HG03139 (cell line): ENCODE measurements at regions not wholly inside any gene's neighbourhood (a gene's known extent, or its start where the extent isn't known, plus 50 kb on each side); places are given as distances from the start of the nearest gene placed in this dataset.
"Not testable (repeated sequence)": the region's sequence is repeated elsewhere in the genome, so short reads cannot be mapped to it uniquely, and the experiment has no call there.

Experiments
- ATAC-seq: cut with Tn5 transposase; IDR thresholded peaks from one replicate; pipeline ENCODE4 v1.9.1; 2021; ENCODE audit not compliant: unreplicated experiment

DNA sequence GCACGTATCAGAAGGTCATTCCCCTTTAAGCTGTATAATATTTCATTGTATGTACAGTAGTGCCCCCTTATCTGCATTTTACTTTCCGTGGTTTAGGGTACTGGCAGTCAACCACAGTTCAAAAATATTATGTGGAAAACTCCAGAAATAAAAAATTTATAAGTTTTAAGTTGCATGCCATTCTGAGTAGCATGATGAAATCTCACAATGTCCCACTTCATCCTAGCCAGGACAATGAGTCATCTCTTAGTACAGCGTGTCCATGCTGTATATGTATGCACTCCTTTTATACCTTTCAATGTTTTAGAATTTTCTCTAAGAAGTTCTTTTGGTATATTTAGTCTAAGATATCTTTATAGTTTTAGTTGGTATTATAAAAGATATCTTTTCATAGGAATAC is 115.0 kb upstream of the HAND1 start:
- ATAC-seq = no peak

DNA sequence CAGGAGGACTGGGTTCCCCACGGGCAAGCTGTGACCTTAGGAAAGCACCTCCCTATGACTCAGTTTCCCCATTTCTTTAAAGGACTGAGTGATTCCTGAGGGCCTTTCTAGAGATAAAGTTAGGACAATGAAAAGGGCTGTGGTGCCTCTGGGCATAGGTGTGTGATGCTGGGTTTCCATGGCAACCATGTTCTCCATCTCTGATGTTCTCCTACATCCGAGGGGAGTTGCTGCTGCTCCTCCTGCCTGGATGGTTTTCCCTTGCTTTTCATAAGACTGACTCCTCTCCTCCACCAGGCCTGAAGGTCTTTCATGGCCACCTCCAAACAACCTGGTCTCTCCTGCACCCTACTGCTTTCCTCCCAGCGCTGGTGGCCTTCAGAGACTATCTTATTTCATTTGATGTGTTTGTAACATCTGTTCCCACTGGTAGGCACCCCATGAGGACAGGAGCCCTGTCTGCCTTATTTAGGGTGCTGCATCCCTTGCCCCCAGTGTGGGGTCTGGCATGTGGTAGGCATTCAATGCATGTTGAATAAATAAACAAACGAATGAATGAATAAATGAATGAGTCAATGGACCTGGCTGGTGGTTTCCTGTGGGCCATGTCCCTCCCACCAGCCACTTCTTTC is 112.2 kb upstream of the HAND1 start:
- ATAC-seq = no peak

DNA sequence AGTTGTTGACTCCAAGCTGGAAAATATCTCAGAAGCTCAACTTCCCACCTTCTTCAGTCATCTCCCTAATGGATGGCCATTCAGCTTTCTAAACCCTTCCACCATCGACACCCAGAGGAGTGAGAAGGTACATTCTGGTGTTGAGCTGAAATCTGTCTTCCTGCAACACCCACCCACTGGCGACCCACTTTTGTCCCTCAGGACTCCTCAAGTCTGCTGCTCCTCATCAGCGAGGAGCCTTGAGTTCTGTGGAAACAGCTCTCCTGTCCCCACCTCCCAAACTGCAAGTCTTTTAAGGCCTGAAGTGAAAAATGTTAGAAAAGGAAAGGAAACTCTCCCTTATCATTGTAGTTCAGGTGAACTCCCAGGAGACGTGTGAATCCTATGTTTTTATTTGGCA is 111.5 kb upstream of the HAND1 start:
- ATAC-seq = no peak

DNA sequence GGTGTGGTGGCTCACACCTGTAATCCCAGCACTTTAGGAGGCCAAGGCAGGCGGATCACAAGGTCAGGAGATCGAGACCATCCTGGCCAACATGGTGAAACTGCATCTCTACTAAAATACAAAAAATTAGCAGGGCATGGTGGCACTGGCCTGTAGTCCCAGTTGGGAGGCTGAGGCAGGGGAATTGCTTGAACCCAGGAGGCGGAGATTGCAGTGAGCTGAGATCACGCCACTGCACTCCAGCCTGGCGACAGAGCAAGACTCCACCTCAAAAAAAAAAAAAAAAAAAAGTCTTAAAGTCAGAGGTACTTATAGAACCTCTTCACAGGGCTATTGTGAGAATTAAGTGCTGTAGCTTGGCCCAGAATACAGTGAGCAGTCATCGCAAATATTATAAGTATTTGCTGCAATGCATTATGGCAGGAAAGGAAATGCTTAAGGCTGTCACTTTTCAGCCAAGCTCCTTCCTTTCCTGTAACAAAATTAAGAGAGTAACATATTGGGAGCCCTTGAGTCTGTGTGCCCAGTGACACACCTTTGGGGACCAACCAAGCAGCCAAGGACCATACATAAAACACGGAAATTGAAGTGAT is 110.9 kb upstream of the HAND1 start:
- not testable (repeated sequence) for ATAC-seq

DNA sequence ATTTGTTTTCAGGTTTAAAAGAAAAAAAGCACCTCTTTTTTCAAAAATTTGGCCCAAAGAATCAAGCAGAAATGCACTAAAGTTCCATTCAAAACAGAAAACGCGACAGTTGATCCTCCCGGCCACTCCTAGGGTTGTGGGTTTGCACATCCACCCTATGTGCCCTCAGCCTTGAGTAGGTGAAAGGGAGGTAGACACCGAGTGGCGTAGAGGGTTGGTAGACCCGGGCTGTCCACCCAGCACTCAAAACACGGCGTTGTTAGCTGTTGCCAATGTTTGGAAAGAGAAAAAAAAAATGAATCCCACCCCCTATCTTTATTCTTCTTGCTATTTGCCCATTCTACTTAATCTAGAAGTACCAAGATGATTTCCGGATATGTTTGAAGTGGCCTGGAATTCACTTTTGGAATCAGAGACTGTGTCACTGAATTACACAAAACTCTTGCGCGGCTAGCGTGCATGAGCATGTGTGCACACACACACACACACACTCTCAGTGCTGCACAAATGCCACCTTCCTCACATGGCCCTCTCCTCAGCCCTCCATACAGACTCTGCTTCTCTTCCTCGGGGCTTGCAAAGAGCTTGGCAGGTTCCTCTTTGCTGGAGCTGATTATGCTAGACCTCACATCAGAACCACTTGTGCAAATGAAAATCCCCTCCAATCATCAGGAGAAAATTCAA is 110.2 kb upstream of the HAND1 start:
- no peak for ATAC-seq

DNA sequence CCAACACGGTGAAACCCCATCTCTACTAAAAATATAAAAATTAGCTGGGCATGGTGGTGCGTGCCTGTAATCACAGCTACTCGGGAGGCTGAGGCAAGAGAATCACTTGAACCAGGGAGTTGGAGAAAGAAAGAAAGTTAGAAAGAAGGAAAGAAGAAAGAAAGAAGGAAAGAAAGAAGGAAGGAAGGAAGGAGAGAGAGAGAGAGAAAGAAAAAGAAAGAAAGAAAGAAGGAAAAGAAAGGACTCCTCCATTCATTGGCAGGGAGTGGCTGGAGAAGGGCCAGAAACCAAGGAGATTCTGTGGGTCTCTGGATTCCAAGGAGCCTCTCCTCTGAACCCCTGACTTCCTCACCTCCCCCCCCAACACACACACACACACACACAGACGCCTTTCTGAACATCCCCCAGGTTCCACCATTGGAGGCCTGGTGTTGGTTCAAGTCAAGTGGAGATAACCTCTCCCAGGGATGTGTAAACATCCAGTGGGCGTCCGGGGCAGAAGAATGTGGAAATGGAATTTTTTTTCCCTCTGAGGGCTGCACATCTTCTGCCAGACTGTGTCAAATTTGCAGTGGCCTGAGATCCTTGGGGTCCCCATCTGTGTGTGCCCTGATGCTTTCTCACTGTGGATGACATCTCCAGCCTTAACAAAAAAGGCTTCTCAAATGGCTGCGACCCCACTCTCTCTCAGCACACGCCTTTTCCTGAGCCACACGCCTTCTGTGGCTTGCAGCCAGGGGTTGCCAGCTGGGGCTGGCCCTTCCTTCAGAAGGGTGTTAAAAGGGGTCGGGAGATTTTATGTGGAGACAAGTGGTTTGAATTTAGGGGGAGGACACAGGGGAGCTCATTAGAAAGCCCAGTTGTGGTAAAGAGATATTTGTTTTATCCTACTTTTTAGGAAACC is 109.3 kb upstream of the HAND1 start:
- no peak for ATAC-seq

DNA sequence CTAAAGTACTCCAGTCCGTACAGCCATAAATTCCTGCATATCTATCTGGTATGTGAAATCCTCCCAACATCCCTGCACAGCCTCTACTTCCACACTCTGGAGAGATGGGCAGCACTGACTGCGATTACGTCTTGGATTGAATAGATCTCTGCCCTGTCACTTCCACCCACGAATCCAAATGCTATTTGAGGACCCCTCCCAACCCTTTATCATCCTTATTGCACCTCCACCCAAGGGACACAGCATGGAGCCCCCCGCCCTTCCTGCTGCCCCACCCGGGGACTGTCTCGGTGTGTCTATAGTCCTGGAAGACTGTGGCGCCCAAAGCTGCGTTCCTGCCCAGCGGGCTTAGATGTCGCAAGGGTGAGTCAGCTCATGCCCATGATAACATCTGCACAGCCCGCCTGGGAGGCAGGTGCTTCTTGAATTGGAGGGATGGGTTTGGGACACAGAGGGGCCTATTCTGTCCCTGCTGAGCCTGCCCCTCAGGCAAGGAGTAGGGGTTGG is 105.7 kb upstream of the HAND1 start:
- no peak for ATAC-seq

DNA sequence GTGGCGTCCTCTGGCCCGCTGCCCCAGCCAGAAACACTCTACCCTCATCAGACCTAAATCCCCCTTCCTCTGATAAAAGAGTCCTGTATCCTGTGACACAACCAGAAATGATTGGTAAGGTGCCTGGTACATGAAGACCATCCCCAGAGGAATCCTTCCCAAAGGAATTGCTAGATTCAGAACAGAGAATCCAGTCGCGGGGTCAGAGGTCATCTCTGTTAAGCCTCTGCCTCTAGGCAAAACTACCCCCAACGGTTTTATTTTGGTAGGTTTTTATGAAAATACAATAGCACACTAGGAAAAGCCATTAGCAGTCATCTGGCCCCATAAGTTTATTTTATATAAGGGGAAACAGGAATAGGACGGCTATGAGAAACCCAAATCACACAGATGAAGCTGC is 102.4 kb upstream of the HAND1 start:
- no peak for ATAC-seq

DNA sequence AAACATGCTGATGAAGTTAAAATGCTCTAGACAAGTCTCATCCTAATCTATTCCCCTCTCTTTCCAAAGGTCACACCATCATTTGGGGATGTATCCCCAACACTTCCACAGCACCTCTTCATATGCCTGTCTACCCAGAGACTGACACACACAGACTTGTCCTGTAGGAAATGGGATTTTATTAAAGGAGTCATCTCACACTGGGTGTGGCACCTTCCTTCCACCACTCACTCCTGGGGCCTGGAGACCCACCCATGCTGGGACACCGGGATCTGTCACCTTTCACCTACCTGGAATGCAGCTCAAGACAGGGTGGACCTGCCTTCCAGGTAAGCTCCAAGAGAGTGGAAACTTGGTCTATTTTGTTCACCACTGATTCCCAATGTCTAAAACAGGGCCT is 99.4 kb upstream of the HAND1 start:
- no peak for ATAC-seq

DNA sequence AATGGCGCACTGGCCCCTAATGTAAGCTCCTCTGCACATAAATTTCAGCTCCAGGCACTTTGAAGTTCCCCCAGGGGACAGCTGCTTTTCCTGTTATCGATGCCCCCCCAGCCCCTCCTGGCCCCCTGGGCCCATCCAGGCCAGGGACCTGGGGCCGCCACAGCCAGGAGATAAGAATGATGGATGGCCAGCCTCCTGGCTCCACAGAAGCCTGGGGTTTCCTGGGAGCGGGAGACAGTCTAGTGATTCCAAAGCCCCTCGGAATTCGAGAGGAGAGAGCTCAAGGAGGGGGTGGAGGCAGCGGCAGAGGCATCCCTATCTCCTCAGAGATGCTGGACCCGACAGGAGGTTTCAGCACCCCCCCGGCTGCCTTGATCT is 98.4 kb upstream of the HAND1 start:
- no peak for ATAC-seq

DNA sequence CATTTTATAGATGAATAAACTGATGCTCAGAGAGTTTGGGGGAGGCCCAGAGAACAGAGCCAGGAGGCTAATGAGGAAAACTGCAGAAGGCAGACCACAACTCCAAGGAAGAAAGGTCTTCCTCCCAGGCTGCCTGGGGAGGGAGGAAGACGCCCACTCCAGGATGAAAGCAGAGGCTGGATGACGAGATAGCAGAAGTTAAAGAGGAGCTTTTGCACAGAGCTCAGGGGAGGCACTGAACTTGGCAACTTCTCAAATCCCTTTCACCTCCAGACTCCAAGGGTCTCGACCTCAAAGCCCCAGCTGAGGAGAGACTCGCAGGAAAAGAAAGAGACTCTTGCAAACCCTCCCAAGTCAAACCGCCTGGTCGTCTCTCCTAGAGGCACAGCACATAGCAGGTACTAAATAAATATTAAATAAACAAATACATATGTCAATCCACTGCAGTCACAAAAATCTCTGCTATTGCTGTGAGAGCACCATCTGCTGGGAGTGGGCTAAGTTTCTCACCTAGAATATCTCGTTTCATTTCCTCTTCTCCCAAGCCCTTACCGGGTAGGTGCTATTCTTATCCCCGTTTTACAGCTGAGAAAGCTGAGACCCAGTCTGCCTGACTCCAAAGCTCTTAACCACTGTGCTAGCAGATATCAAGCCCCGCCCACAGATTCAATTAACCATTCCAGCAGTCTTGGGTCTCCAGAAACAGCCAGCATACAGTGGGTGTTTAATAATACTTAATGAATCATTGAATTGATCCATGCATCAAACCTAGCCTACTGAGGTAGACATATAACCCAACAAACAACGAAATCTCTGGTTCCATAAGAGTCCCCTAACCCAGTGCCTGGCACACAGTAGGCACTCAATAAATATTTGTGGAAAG is 97.8 kb upstream of the HAND1 start:
- peak; percentile 95 for ATAC-seq

DNA sequence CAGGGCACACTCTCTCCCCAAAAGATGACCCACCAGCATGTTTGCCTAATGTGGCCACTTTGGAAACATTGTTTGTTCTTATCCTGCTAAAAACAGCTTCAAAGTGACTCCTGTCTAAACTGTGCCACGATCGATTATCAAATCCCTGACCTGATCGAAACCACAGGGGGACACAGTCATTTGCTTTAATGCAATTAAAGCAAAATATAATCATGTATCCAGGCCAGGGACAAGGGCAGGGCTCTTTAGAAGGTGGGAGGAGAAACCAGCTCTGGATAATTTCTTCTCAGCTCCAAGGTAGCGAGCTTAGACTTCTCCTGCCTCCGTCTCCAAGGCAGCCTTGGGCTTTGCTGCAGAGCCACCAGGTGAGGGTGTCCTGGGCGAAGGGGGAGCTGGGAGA is 95.0 kb upstream of the HAND1 start:
- ATAC-seq = no peak

DNA sequence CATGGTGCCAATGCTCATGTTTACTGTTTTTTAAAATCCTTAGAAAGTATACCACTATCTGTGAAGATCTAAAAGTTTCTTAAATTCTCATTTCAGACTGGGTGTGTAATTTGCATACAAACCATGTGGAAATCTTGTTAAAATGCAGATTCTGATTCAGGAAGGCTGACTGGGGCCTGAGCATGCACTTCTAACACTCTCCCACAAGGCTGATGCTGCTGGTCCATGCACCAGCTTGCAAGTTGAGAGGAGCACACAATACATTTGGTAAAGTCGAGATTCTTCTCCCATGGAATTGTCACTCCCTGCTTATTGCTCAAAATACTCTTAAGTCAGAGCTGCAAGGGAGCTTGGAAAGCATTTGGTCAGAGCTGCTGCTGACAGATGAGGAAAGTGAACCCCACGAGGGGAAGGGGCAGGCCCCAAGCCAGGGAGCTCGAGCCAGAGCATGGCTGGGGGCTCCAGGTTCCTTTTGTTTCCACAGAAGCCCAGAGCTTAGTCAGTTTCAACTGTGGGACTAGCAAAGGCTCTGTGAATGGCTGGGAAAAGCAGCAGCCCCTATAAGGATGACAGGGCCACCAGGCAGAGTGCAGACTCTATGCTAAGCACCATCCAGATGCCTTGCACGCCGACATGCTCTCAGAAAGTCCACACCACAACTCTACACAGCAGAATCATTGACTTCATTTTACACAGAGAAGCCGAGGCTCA is 93.5 kb upstream of the HAND1 start:
- ATAC-seq = no peak

DNA sequence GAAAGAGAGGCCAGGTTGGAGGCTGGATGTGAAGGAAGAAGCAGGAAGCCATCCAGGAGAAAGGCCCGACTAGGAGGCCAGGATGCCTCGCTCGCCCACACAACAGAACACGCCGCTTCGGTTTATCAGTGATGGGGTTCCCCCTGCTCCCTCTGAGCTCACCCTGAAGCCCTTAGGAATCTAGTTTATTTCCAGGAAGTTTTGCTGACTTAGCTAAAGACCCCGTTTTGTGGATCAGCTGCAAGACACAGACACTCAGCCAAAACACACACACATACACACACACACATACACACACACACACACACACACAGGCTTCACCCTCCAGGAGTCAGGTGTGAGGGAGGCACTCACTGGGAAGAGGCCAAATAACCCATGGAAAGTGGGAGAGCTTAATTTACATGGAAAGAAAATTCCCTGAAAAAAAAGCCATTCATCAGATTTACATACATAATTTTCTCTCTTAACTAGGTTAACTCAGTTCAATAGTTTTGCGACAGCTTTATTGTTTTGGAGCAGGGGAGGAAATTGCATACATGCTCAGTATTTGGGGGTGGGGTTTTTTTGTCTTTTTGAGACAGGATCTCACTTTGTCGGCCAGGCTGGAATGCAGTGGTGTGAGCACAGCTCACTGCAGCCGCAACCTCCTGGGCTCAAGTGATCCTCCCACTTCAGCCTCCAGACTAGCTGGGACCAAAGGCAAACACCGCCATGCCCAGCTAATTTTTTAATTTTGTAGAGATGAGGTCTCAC is 92.7 kb upstream of the HAND1 start:
- ATAC-seq = no peak

DNA sequence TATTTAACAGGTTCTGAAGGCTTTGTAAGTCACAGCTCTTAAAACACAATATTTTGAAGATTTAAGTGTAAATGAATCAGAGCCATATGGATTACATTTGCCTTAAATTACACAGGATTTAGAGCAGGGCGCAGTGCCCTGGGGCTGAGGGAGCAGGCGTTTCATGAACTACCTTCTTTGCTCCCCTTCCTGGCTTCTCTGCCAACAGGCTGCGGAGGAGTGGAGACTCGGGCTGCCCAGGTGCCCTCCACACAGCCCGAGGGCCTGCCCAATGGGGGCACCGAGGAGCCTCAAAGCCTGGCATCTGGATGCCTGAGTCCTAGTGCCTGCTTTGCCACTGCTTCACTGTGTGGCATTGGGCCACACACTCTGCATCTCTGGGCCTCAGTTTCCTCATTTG is 90.6 kb upstream of the HAND1 start:
- no peak for ATAC-seq

DNA sequence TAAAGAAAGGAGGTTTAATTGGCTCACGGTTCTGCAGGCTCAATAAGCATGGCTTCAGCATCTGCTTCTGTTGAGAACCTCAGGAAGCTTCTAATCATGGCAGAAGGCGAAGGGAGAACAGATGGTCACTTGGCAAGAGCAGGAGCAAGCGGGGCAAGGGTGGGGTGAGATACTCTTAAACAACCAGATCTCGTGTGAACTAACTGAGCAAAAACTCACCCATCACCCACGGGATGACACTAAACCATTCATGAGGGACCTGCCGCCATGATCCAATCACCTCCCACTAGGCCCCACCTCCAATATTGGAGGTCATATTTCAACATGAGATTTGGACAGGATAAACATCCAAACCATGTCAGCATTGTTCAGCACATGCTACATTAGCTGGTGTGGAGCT is 89.1 kb upstream of the HAND1 start:
- no peak for ATAC-seq

DNA sequence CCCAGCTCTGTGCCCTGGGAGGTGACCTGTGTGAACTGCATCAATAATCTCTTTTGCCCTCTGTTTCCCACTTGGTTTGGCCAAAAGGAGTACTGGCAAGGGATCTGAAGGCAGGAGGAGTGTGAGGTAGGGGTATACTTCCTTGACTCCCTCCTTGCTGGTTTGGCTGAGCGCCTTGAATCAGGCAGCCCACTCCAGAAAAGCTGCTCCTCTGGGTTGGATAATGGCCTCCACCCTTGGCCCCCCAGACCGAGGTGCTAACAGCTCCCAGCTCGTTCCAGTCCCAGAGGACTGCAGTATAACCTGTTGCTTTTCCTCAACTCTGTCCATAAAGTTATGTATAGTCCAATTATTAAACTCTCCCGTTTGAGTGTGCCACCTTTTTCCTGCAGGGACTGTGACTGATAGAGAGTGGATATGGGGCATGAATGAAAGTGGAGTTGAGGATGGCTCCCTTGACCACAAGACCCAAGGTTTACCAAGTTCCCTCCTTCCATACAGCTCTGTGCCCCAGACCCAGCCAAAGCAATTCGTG is 88.2 kb upstream of the HAND1 start:
- ATAC-seq = no peak

DNA sequence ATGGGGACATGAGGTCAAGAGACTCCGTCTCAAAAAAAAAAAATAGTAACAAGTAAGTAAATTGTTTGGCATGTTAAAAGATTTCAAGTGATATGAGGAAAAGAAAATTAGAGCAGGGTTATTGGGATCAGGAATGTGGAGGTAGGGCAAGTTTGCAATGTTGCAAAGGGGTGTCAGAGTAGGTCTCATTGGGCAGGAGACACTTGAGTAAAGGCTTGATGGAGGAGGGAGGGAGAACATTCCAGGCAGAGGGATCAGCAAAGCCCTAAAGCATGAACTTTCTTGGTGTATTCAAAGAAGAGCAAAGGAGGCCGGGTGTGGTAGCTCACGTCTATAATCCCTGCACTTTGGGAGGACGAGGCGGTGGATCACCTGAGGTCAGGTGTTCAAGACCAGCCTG is 87.1 kb upstream of the HAND1 start:
- ATAC-seq = no peak
